Peyer's patch (tissue), 4 donors: ENCODE measurements at regions not wholly inside any gene's neighbourhood (a gene's known extent, or its start where the extent isn't known, plus 50 kb on each side); places are given as distances from the start of the nearest gene placed in this dataset.

ENCODE experiments used
- DNase-seq, 3 donors: peaks; one replicate each; pipeline ENCODE4 v3.0.0-alpha.2; 2017 to 2019
- H3K27ac ChIP-seq, 4 donors: fragments of 200-600 bp; sonication (generic); one replicate each; pipeline ENCODE4 v1.5.1; 2016 to 2019
- H3K27me3 ChIP-seq, 2 donors: fragments of 200-600 bp; sonication (generic); one replicate each; pipeline ENCODE4 v1.5.1; 2019
- H3K36me3 ChIP-seq, 3 donors: fragments of 200-600 bp; sonication (generic); one replicate each; pipeline ENCODE4 v1.5.1; 2016 to 2019
- H3K4me1 ChIP-seq, 4 donors: fragments of 200-600 bp; sonication (generic); one replicate each; pipeline ENCODE4 v1.5.1; 2016 to 2019
- H3K4me3 ChIP-seq, 4 donors: fragments of 200-600 bp; sonication (generic); 1 replicate in 3 of 4; 2 replicates in 1 of 4; pipeline ENCODE4 v1.5.1; 2016 to 2019; ENCODE audit warnings: mild to moderate bottlenecking in 1 of 4
- H3K9me3 ChIP-seq, 4 donors: fragments of 200-600 bp; sonication (generic); one replicate each; pipeline ENCODE4 v1.5.1; 2016 to 2019; ENCODE audit warnings: mild to moderate bottlenecking in 1 of 4
- POLR2A ChIP-seq, 2 donors: fragments of 450-650 bp; IDR thresholded peaks; one replicate each; pipeline ENCODE4 v1.5.1; 2017; ENCODE audit warnings: antibody characterized with exemption in 2 of 2, mild to moderate bottlenecking in 2 of 2, moderate library complexity in 2 of 2
- TF ChIP-seq, protein P1 (sequence below), 6 experiments: fragments of 450-650 bp in 4 of 6; fragments of 200-600 bp in 2 of 6; sonication (generic) in 1 of 6; IDR thresholded peaks; one replicate each; pipeline ENCODE4 v1.5.1; 2017 to 2019; ENCODE audit warnings: antibody characterized with exemption in 6 of 6, mild to moderate bottlenecking in 3 of 6, moderate library complexity in 1 of 6

DNA sequence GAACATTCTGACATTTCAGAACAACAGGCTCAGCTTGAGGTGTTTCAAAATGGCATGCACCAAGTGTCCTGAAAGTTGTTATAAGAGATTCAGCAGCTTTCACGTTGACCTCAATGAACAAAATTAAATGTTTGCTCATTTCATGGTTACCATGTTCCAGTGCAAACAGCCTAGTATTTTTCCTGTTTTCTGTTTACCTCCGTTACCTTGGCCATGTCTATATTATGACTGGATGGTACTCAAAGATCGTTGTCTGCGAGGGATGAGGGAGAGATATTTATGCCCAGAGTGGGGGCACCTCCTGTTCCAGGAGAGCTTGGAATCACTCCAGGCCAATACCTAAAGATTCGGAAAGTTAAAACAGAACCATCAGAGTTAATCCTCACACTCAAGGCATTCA is 83.8 kb upstream of the SASH1 start:
- TF ChIP-seq, protein P1, sequence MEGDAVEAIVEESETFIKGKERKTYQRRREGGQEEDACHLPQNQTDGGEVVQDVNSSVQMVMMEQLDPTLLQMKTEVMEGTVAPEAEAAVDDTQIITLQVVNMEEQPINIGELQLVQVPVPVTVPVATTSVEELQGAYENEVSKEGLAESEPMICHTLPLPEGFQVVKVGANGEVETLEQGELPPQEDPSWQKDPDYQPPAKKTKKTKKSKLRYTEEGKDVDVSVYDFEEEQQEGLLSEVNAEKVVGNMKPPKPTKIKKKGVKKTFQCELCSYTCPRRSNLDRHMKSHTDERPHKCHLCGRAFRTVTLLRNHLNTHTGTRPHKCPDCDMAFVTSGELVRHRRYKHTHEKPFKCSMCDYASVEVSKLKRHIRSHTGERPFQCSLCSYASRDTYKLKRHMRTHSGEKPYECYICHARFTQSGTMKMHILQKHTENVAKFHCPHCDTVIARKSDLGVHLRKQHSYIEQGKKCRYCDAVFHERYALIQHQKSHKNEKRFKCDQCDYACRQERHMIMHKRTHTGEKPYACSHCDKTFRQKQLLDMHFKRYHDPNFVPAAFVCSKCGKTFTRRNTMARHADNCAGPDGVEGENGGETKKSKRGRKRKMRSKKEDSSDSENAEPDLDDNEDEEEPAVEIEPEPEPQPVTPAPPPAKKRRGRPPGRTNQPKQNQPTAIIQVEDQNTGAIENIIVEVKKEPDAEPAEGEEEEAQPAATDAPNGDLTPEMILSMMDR (IDR thresholded peaks at IDR 0.05) = no peak
- TF ChIP-seq POLR2A (IDR thresholded peaks at IDR 0.05) = no peak
- Histone ChIP-seq H3K27me3 (no peaks in the 10 kb centered on the region), H3K36me3 (no peaks in the 10 kb centered on the region), H3K4me3 (no peak overlapping the region), H3K9me3 (no peaks in the 10 kb centered on the region), H3K27ac (no peak overlapping the region), H3K4me1 (no peaks in the 10 kb centered on the region)
- DNase-seq = no peak

DNA sequence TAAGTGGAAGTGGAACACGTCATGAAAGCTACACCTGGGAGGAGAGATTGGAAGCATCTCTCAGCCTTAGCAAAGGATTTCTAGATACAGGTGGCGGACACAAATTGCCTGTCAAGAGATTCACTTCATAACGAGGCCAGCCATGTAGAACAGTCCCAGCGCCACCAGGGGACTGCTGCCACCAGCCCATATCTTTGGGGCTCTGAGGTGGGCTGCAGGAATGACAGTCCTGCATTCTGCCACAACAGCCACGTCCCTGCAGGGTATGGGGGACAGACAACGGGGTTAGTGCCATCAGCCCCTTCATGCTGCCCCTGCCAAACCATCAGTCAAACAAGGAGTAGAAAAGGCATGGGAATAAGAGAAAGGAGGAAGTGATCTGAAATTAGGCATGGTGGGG is 81.2 kb upstream of the SASH1 start:
- H3K36me3 ChIP-seq = no peaks in the 10 kb centered on the region
- H3K4me3 ChIP-seq = no peak overlapping the region
- no peak for DNase-seq
- H3K4me1 ChIP-seq = no peaks in the 10 kb centered on the region
- H3K9me3 ChIP-seq = no peaks in the 10 kb centered on the region
- no peak overlapping the region for H3K27ac ChIP-seq
- H3K27me3 ChIP-seq = no peaks in the 10 kb centered on the region
- TF ChIP-seq POLR2A (IDR thresholded peaks at IDR 0.05) = no peak
- TF ChIP-seq, protein P1 (IDR thresholded peaks at IDR 0.05) = no peak

DNA sequence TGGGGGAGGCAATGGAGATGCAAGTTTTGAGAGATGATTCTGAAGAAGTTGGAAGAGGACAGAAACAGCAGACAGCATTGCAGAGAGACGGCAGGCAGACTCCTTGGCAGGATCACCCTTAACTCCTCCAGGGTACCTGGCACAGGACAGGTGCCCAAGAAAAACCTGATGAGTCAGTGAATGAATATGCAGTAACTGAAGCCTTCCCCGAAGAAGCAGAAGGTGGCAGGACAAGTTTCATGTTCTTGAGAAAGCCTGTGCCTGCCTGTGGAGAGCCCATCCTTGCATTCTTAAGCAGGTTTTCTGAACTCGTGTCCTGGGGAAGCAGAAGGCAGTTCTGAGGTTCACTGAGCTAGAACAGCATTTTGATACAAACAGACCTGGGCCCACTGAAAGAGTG is 79.6 kb upstream of the SASH1 start:
- no peak for DNase-seq
- no peaks in the 10 kb centered on the region for H3K9me3 ChIP-seq
- no peak overlapping the region for H3K4me3 ChIP-seq
- no peak for TF ChIP-seq POLR2A (IDR thresholded peaks at IDR 0.05)
- TF ChIP-seq, protein P1 (IDR thresholded peaks at IDR 0.05) = no peak
- no peak overlapping the region for H3K27ac ChIP-seq
- H3K4me1 ChIP-seq = no peaks in the 10 kb centered on the region
- no peaks in the 10 kb centered on the region for H3K27me3 ChIP-seq
- H3K36me3 ChIP-seq = no peaks in the 10 kb centered on the region

DNA sequence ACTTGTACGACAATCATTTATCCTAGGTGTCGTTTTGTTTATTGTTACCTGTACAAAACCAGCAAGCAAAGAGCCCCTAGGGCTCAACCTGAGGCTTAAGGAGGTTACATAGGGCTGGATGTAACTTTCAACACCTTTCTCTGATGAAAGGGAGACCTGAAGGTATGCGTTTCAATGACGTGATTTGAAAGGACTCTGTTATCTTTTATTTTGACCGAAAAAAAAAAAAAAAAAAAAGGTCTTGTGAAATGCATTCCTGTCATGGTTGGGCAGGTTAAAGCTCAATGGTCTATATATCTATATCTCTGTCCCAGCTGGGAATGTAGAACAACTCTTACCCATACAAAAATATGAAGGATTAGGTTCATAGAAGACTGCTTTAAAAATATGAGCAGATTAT is 78.7 kb upstream of the SASH1 start:
- H3K27me3 ChIP-seq = no peaks in the 10 kb centered on the region
- no peaks in the 10 kb centered on the region for H3K36me3 ChIP-seq
- no peaks in the 10 kb centered on the region for H3K4me1 ChIP-seq
- H3K4me3 ChIP-seq = no peak overlapping the region
- H3K9me3 ChIP-seq = no peaks in the 10 kb centered on the region
- DNase-seq = no peak
- TF ChIP-seq POLR2A (IDR thresholded peaks at IDR 0.05) = no peak
- TF ChIP-seq, protein P1 (IDR thresholded peaks at IDR 0.05) = no peak
- H3K27ac ChIP-seq = no peak overlapping the region

DNA sequence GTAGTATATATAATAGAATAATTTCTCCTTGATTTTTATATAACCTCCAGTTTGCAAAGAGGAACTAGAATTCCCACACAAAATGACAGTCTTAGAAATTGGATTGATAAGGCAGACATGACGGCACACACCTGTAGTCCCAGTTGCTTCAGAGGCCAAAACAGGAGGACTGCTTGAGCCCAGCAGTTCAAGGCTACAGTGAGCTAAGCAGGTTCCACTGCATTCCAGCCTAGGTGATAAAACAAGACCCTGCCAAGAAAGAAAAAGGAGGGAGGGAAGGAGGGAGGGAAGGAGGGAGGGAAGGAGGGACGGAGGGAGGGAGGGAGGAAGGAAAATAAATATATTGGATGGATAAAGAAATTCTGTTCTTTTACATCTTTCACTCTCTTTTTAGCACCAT is 77.6 kb upstream of the SASH1 start:
- no peaks in the 10 kb centered on the region for H3K36me3 ChIP-seq
- DNase-seq = no peak
- no peaks in the 10 kb centered on the region for H3K4me1 ChIP-seq
- no peak overlapping the region for H3K27ac ChIP-seq
- no peak overlapping the region for H3K4me3 ChIP-seq
- TF ChIP-seq, protein P1 (IDR thresholded peaks at IDR 0.05) = no peak
- TF ChIP-seq POLR2A (IDR thresholded peaks at IDR 0.05) = no peak
- no peaks in the 10 kb centered on the region for H3K27me3 ChIP-seq
- no peaks in the 10 kb centered on the region for H3K9me3 ChIP-seq

DNA sequence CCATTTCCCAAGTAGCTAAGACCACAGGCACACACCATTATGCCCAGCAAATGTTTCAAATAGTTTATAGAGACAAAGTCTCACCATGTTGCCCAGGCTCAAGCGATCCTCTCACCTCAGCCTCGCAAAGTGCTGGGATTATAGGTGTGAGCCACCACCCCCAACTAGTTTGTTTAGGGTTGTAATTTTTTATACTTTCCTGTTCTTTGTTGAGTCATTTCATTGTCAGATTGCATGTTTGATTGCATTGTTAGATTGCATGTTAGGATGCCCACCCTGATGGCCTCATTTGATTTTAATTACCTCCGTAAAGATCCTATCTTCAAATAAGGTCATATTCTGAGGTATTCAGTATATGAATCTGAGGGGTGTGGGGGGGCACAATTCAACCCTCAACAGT is 73.3 kb upstream of the SASH1 start:
- DNase-seq = no peak
- Histone ChIP-seq H3K9me3 (no peaks in the 10 kb centered on the region), H3K36me3 (no peaks in the 10 kb centered on the region), H3K4me1 (no peaks in the 10 kb centered on the region), H3K27me3 (no peaks in the 10 kb centered on the region), H3K27ac (no peak overlapping the region), H3K4me3 (no peak overlapping the region)
- TF ChIP-seq, protein P1 (IDR thresholded peaks at IDR 0.05) = no peak
- TF ChIP-seq POLR2A (IDR thresholded peaks at IDR 0.05) = no peak
